IPS-NIHi11 (cell line): ENCODE measurements at regions not wholly inside any gene's neighbourhood (a gene's known extent, or its start where the extent isn't known, plus 50 kb on each side); places are given as distances from the start of the nearest gene placed in this dataset.

Experiments
- DNase-seq: peaks from one replicate; pipeline ENCODE4 v3.0.0; 2012; ENCODE audit warnings: mixed read lengths, low spot score

DNA sequence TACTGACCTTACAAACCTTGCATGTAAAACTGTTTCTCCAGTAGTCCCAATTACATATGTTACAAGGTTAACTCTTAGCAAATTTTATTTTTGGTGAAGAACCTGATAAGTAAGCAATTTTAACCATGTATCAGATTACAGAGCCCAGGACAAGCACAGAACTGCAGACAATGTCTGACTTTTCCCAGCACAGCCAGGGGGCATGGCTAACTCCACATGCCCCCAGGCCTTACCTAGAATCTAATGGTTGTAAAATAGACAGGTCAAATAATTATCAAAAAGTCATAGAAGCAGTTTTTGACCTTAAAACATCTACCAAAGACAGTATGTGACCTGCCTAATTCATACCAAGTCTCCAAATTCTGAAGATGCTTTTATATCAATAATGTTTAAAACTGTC is 364.1 kb downstream of the FOXO1 start:
- no peak for DNase-seq

- DNase-seq = no peak
These were observed 362.1 kb downstream of the FOXO1 start for GRCh38 chr13:40304391-40304790.

DNA sequence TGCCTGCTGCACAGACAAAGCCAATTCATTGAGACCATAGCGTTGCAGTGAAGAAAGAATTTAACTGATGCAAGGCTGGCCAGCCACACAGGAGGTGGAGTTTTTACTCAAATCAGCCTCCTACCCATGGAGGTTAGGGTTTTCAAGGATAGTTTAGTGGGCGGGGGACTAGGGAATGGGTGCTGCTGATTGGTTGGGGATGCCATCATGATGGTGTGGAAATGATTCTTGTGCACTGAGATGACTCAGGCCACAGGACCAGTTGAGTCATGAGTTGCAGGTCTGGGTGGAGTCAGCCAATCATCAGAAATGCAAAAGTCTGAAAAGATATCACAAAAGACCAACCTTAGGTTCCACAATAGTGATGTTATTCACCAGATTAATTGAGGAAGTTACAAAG is 359.6 kb downstream of the FOXO1 start:
- DNase-seq = no peak

GRCh38 chr13:40309881-40310280 is 356.6 kb downstream of the FOXO1 start:
- DNase-seq = no peak

- DNase-seq = no peak
These were observed 354.9 kb downstream of the FOXO1 start for GRCh38 chr13:40311356-40312101.

- DNase-seq = no peak
These were observed 352.9 kb downstream of the FOXO1 start for GRCh38 chr13:40313269-40314200.

- DNase-seq = no peak
These were observed 350.9 kb downstream of the FOXO1 start for GRCh38 chr13:40315416-40316064.

DNA sequence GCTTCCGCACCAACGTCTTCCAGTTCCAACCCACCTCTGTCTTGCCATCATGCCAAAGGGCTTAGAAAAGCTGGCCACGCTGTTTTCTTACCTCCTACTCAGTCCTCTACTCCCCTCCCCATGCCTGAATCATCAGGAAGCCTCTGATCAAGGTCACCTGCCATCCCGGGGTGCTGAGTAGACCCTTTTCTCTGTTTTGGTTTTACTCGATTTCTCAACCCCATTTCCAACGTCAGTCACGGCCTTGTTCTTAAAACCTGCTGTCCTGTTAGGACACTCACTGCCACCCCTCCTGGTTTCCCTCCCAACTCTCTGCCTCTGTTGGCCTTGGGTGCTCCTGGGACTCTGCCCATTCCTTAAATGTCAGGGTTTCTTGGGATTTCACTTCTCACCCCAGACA is 350.1 kb downstream of the FOXO1 start:
- DNase-seq = no peak

DNA sequence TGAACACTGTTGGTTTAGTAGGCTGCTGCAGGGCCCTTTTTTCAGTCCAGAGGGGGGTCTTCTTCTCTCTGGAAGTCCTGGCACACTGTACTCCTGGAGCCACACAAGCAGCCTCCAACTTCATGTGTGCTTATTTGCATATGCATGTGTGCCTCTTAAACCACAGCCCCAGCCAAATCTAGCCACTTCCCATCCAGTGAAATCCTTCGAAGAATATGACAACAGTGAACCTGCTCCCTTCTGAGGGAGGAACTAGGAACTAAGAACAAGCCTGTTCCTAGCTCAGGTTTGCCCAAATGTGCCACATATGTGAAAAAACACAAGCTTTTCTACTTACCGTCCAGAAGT is 348.5 kb downstream of the FOXO1 start:
- DNase-seq = no peak

DNA sequence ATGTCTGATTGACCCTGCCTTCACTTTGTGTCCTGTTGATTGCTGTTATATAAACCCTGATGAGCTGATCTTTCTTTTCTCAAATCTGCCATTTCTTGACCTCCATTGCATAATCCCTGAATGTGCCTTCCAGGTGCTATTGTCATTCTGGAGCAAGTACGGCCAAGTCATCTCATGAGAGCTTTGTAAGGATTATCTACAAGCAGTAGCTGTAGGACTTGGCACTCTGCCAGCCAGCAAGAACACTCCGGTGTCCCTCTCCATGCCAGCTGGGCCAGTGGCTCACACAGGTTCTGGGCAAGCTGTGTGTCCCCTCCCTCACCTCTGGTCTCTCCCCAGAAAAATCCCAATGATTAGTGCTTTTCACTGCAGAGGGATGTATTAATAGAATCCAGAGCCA is 348.1 kb downstream of the FOXO1 start:
- DNase-seq = no peak

- DNase-seq = no peak
These were observed 346.5 kb downstream of the FOXO1 start for GRCh38 chr13:40319699-40320579.

DNA sequence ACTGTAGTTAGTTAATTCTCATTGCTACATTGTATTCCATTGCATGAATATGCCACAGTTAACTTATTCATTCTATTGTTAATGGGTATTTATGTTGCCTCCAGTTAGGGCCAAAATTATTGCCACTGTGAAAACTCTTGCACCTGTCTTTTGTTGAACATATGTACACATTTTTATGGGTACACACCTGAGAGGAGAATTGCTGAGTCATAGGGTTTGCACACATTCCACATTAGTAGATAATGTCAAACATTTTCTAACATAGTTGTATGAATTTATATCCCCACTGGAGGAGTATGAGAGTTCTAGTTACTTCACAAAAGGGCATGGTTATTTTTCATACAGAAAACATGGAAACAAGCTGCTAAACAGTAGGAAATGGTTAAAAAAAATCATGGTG is 338.4 kb downstream of the FOXO1 start:
- DNase-seq = no peak

DNA sequence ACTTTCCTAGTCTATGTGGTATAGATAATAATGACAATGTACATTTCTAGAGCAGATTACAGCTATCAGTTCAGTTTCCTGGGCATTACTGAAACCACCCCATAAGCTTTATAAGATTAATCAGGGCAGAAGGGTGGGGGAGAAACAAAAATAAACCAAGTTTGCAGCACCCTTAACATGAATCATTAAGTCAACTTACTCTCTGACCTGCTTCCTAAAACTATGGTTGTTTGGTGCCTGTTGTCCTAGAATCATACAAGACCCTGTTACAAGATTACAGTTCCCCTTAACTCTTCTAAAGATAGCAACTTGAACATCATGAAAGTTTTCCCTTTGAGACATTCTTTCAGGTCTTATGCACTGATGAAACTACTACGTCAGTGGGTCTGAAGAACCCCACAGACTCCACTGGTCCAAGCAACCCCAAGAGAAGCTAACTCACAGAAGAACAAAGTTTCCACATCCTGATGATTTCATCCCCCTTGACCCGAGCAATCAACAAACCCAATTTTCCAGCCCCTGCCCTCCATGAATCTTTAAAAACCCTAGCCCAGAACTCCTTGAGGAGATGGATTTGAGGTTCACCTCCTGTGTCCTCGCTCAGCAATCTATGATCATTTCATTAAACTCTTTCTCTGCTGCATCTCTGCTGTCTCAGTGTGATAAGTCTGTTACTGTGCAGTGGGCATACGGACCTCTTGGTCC is 336.5 kb downstream of the FOXO1 start:
- DNase-seq = no peak

DNA sequence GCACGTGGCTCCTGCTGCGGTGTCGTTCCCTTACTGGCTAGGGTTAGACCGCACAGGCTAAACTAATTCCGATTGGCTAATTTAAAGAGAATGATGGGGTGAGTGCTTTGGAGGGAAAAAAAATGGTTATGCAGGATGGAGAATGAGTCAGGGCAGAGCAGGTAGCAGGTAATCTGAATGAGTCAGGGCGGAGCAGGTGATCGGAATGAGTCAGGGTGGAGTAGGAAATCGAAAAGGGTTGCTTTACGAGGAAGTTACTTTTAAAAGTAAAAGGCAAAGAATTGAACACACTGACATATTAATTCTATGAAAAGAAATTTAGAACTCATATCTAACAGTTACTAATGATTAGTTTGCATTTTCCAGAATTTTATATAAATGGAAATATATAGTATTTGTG is 335.5 kb downstream of the FOXO1 start:
- DNase-seq = no peak

DNA sequence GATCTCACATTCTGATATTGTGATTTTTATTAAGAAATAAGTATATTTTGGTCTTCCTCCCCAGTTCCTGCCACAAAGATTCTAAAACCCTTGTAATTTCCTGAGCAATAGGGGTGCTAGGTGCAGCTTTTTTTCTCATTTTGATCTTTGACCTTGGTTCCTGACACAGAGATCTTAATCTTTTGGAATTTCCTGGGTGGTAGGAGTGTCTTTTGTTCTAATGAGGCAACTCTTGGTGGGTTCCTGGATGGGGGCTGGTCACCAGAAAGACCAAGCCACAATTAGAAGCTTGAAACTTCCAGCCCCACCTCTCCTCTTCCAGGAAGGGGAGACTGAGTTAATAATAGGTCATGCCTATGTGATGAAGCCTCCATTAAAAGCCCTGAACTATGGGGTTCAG is 334.6 kb downstream of the FOXO1 start:
- DNase-seq = no peak

GRCh38 chr13:40333226-40333625 is 333.2 kb downstream of the FOXO1 start:
- DNase-seq = no peak

DNA sequence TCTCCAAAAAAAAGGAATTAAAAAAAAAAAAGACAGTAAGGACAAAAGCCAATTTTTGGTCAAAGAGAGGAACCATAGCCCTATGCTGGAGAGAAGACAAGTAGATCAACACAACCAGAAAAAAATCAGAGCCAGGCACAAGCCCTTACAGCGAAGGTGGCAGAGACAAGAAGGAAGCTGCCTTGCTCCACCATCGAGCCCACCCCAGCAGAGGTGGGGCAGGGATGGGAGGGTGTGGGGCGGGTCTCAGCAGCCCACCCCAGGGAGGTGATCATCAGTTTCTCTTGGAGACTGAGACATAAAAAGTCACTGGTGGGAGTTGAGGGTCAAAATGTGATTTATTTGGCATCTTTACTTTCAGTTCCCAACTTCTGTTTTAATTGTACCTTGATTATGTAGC is 332.4 kb downstream of the FOXO1 start:
- no peak for DNase-seq

DNA sequence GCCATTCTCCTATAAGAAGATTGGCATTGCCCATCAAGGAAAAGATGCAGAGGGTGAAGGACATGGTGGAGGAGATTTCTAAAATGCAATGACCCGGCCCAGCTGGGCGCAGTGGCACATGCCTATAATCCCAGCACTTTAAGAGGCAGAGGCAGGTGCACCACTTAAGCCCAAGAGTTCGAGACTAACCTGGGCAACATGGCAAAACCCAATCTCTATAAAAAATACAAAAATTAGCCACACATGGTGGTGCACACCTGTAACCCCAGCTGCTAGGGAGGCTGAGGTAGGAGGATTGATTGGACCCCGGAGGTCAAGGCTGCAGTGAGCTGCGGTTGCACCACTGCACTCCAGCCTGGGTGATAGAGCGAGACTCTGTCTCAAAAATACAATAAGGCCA is 331.8 kb downstream of the FOXO1 start:
- DNase-seq = no peak

DNA sequence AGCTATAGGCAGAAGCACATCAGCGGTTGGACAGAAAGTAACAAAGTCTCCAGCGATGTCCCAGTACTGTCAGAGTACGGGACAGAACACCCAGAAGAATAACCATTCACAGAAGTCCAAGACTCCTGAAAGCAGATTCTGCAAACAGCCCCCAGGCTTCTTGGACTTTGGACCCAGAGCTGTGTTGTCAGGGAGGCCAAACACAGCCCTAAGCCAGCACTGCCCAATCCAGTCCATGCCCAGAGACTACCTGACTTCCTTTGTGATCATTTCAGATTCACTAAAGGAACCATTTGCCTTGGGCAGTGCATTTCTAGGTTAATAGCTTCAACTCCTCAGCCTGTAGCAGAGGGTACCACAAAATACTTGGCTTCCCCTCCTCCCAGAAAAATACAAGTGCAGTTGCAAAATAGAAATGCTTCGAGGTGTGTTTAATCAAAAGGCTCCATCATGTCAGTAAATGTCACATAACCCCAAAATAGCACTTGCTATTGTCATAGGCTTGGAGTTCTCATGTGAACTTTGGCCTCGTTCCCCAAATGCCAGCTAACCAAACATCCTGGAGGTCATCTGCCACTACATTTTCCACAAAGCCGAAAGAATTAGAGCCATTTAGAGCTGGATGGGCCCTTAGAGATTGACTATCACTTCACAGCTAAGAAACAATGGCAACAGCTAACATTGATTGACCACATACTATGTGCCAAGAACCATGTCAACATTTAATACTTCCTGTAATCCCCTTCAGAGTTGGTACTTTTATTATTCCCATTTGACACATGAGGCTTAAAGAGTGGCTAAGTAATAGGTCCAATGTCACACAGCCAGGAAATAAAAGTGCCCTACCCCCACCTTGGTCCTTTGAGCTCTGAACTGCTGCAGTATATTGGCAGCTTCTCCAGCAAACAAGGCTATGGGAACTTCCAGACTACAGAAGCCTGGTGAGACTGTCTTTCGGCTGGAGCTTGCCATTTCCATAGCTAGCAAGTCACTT is 329.9 kb downstream of the FOXO1 start:
- no peak for DNase-seq

DNA sequence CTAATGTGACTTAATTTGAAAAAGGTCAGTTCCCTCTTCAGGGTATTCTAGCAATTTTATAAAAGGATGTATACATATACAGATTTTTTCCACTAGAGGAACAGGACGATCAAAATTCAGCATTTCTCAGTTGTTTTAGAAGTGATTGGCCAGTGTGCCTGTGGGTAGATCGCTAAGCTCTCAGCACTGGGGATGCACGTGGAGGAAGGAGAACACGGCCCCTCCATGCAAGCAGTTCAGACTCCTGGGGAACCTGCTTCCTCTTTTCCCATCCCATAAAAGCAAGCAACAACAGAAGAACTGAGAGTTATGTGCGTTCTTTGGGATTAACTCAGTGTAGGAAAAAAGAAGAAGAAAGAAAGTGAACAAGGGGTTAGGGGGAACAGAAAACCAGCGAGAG is 328.8 kb downstream of the FOXO1 start:
- DNase-seq = no peak
